Liver (tissue), 7 donors: ENCODE measurements at regions not wholly inside any gene's neighbourhood (a gene's known extent, or its start where the extent isn't known, plus 50 kb on each side); places are given as distances from the start of the nearest gene placed in this dataset.

Source experiments
- DNase-seq: peaks from one replicate; pipeline ENCODE4 v3.0.0-alpha.2; 2017; ENCODE audit warnings: low spot score
- H3K27ac ChIP-seq, 2 donors: one replicate each; pipeline ENCODE4 v1.7.0; 2013; ENCODE audit warnings: inconsistent platforms in 2 of 2, low read length in 2 of 2, control low read depth in 1 of 2, low read depth in 1 of 2, mild to moderate bottlenecking in 1 of 2
- H3K27me3 ChIP-seq, 4 donors: one replicate each; pipeline versions ENCODE4 v1.6.1 to v1.7.0; 2013; ENCODE audit warnings: low read length in 3 of 4, inconsistent platforms in 1 of 4, mild to moderate bottlenecking in 1 of 4, moderate library complexity in 1 of 4; ENCODE audit not compliant: control insufficient read depth in 4 of 4, insufficient read depth in 4 of 4
- H3K36me3 ChIP-seq, 4 donors: one replicate each; pipeline versions ENCODE4 v1.6.1 to v1.7.0; 2013; ENCODE audit warnings: low read length in 3 of 4, mild to moderate bottlenecking in 3 of 4, low read depth in 1 of 4, moderate library complexity in 1 of 4; ENCODE audit not compliant: control insufficient read depth in 4 of 4, insufficient read depth in 3 of 4
- H3K4me1 ChIP-seq, 4 donors: one replicate each; pipeline versions ENCODE4 v1.6.1 to v1.7.0; 2013; ENCODE audit warnings: low read length in 3 of 4, mild to moderate bottlenecking in 3 of 4, moderate library complexity in 1 of 4; ENCODE audit not compliant: control insufficient read depth in 4 of 4, insufficient read depth in 4 of 4
- H3K4me3 ChIP-seq, 3 donors: one replicate each; pipeline versions ENCODE4 v1.6.1 to v1.7.0; 2013; ENCODE audit warnings: low read length in 3 of 3, control low read depth in 1 of 3, low read depth in 1 of 3, mild to moderate bottlenecking in 1 of 3
- H3K9ac ChIP-seq, 2 donors: one replicate each; pipeline ENCODE4 v1.7.0; 2013; ENCODE audit warnings: low read length in 2 of 2, mild to moderate bottlenecking in 2 of 2, moderate library complexity in 2 of 2, control low read depth in 1 of 2, low read depth in 1 of 2
- H3K9me3 ChIP-seq, 4 donors: one replicate each; pipeline versions ENCODE4 v1.6.1 to v1.7.0; 2013; ENCODE audit warnings: low read length in 3 of 4; ENCODE audit not compliant: control insufficient read depth in 4 of 4
- ATF3 ChIP-seq: IDR thresholded peaks from 2 replicates; pipeline ENCODE4 v1.6.1; 2016; ENCODE audit warnings: antibody characterized with exemption
- EGR1 ChIP-seq, 2 donors: IDR thresholded peaks; 2 replicates each; pipeline ENCODE4 v1.6.1; 2016 to 2018; ENCODE audit warnings: antibody characterized with exemption in 2 of 2, low read depth in 2 of 2
- FOXA1 ChIP-seq: IDR thresholded peaks from 2 replicates; pipeline ENCODE4 v1.6.1; 2016; ENCODE audit warnings: antibody characterized with exemption
- FOXA2 ChIP-seq: IDR thresholded peaks from 2 replicates; pipeline ENCODE4 v1.6.1; 2016; ENCODE audit warnings: antibody characterized with exemption
- GABPA ChIP-seq, 2 donors: IDR thresholded peaks in 1 of 2; conservative IDR thresholded peaks in 1 of 2; 2 replicates each; pipeline ENCODE4 v1.6.1; 2016; ENCODE audit warnings: antibody characterized with exemption in 2 of 2, mild to moderate bottlenecking in 1 of 2, moderate library complexity in 1 of 2
- HNF4A ChIP-seq, 2 donors: conservative IDR thresholded peaks; 2 replicates each; pipeline ENCODE4 v1.6.1; 2016; ENCODE audit warnings: antibody characterized with exemption in 2 of 2, mild to moderate bottlenecking in 2 of 2
- HNF4G ChIP-seq: IDR thresholded peaks from 2 replicates; pipeline ENCODE4 v1.6.1; 2016; ENCODE audit warnings: antibody characterized with exemption
- JUND ChIP-seq, 2 donors: IDR thresholded peaks; 2 replicates each; pipeline ENCODE4 v1.6.1; 2016; ENCODE audit warnings: antibody characterized with exemption in 2 of 2
- RAD21 ChIP-seq, 2 donors: IDR thresholded peaks; 2 replicates each; pipeline ENCODE4 v1.6.1; 2016; ENCODE audit warnings: antibody characterized with exemption in 2 of 2, mild to moderate bottlenecking in 2 of 2
- REST ChIP-seq: IDR thresholded peaks from 2 replicates; pipeline ENCODE4 v1.6.1; 2016; ENCODE audit warnings: antibody characterized with exemption, mild to moderate bottlenecking
- RXRA ChIP-seq, 2 donors: IDR thresholded peaks; 2 replicates each; pipeline ENCODE4 v1.6.1; 2017 to 2018; ENCODE audit warnings: antibody characterized with exemption in 2 of 2, mild to moderate bottlenecking in 1 of 2
- SP1 ChIP-seq: IDR thresholded peaks from 2 replicates; pipeline ENCODE4 v1.6.1; 2018; ENCODE audit warnings: antibody characterized with exemption, mild to moderate bottlenecking
- TAF1 ChIP-seq: conservative IDR thresholded peaks from 2 replicates; pipeline ENCODE4 v1.6.1; 2016; ENCODE audit warnings: antibody characterized with exemption, mild to moderate bottlenecking
- YY1 ChIP-seq: IDR thresholded peaks from 2 replicates; pipeline ENCODE4 v1.6.1; 2016; ENCODE audit warnings: antibody characterized with exemption, mild to moderate bottlenecking
- ZBTB33 ChIP-seq: IDR thresholded peaks from 2 replicates; pipeline ENCODE4 v1.6.1; 2016; ENCODE audit warnings: antibody characterized with exemption
- WGBS: extraction: QIAGEN DNeasy Blood & Tissue Kit; methylation state at CpG from one replicate; pipeline ENCODE4 v1.1.7; 2013; 5-methylcytosine and 5-hydroxymethylcytosine counted together
- donor health status: healthy.
- donor health status: healthy.
- donor health status: healthy.
- donor health status: healthy.

- H3K4me1 ChIP-seq: no peaks in the 10 kb centered on the region
- H3K36me3 ChIP-seq: no peaks in the 10 kb centered on the region
- TF ChIP-seq HNF4A (conservative IDR thresholded peaks at IDR 0.05) (no peak), YY1 (no peak), SP1 (no peak), RXRA (IDR thresholded peaks at IDR 0.05) (no peak), TAF1 (no peak), RAD21 (IDR thresholded peaks at IDR 0.05) (no peak), HNF4G (no peak), ATF3 (no peak), JUND (IDR thresholded peaks at IDR 0.05) (no peak), FOXA1 (no peak), ZBTB33 (no peak), FOXA2 (no peak)
- H3K9me3 ChIP-seq: no peaks in the 10 kb centered on the region
- no peak for DNase-seq
- no peak overlapping the region for H3K27ac ChIP-seq
- H3K4me3 ChIP-seq: no peak overlapping the region
- H3K9ac ChIP-seq: no peak overlapping the region
- H3K27me3 ChIP-seq: no peaks in the 10 kb centered on the region
- WGBS: 67% methylated on average over 4 of the region's 4 CpGs
Observed at GRCh38 chr3:76324101-76324500, 538.8 kb upstream of the ZNF717 start.

GRCh38 chr3:76345878-76346277 is 560.5 kb upstream of the ZNF717 start:
- Histone ChIP-seq H3K4me1 (no peaks in the 10 kb centered on the region), H3K27me3 (peaks cover 0 to 6% (median 0%) of the 10 kb centered on the region in 4 donors), H3K9me3 (peaks cover 0 to 7% (median 0%) of the 10 kb centered on the region in 4 donors), H3K36me3 (no peaks in the 10 kb centered on the region), H3K9ac (no peak overlapping the region), H3K4me3 (no peak overlapping the region), H3K27ac (no peak overlapping the region)
- WGBS: 58% methylated on average over 2 of the region's 2 CpGs
- no peak for DNase-seq
- TF ChIP-seq ZBTB33 (no peak), ATF3 (no peak)

GRCh38 chr3:76346690-76347089 is 561.3 kb upstream of the ZNF717 start:
- Histone ChIP-seq H3K4me1 (no peaks in the 10 kb centered on the region), H3K36me3 (no peaks in the 10 kb centered on the region), H3K27me3 (peaks cover 0 to 6% (median 0%) of the 10 kb centered on the region in 4 donors), H3K4me3 (no peak overlapping the region), H3K9me3 (peaks cover 0 to 7% (median 0%) of the 10 kb centered on the region in 4 donors), H3K9ac (no peak overlapping the region), H3K27ac (no peak overlapping the region)
- WGBS: 80% methylated on average over 3 of the region's 3 CpGs
- TF ChIP-seq GABPA (IDR thresholded peaks at IDR 0.05 in 1 of 2, conservative IDR thresholded peaks at IDR 0.05 in 1 of 2) (no peak), FOXA1 (no peak), REST (no peak), RAD21 (IDR thresholded peaks at IDR 0.05) (no peak), FOXA2 (no peak), EGR1 (IDR thresholded peaks at IDR 0.05; ENCODE audit: low read depth in 2 of 2) (no peak), HNF4G (no peak), ZBTB33 (no peak), SP1 (no peak), HNF4A (conservative IDR thresholded peaks at IDR 0.05) (no peak), YY1 (no peak), ATF3 (no peak)
- no peak for DNase-seq
